Kidney (tissue), 13 donors: ENCODE measurements at regions not wholly inside any gene's neighbourhood (a gene's known extent, or its start where the extent isn't known, plus 50 kb on each side); places are given as distances from the start of the nearest gene placed in this dataset.

Experiments
- DNase-seq, 5 donors: peaks; one replicate each; pipeline ENCODE4 v3.0.0-alpha.2; 2013 to 2020
- FAIRE-seq: peaks from 2 replicates; lab custom pipeline; 2012; peaks lifted over from hg19 to GRCh38; lab: Jason Lieb, UNC
- H3K27ac ChIP-seq, 2 donors: one replicate each; pipeline ENCODE4 v1.7.0; 2013; ENCODE audit warnings: low read depth in 2 of 2, low read length in 2 of 2, inconsistent platforms in 1 of 2
- H3K27me3 ChIP-seq: one replicate; pipeline ENCODE4 v1.7.1; 2013; ENCODE audit warnings: low read length, inconsistent platforms; ENCODE audit not compliant: control insufficient read depth, insufficient read depth
- H3K36me3 ChIP-seq, 3 donors: one replicate each; pipeline versions ENCODE4 v1.7.0 to v1.7.1; 2013; ENCODE audit warnings: low read length in 3 of 3, control low read depth in 1 of 3, inconsistent platforms in 1 of 3; ENCODE audit not compliant: insufficient read depth in 3 of 3, control insufficient read depth in 2 of 3
- H3K4me1 ChIP-seq, 3 donors: one replicate each; pipeline versions ENCODE4 v1.7.0 to v1.7.1; 2013; ENCODE audit warnings: low read length in 3 of 3, inconsistent platforms in 1 of 3, low read depth in 1 of 3; ENCODE audit not compliant: control insufficient read depth in 2 of 3, insufficient read depth in 2 of 3
- H3K4me3 ChIP-seq, 3 donors: one replicate each; pipeline versions ENCODE4 v1.7.0 to v1.8.1; 2013; ENCODE audit warnings: low read length in 3 of 3, control low read depth in 1 of 3, inconsistent platforms in 1 of 3
- H3K9ac ChIP-seq, 3 donors: one replicate each; pipeline versions ENCODE4 v1.7.0 to v1.7.1; 2013; ENCODE audit warnings: low read length in 3 of 3, control low read depth in 1 of 3, inconsistent platforms in 1 of 3
- H3K9me3 ChIP-seq, 3 donors: one replicate each; pipeline versions ENCODE4 v1.7.0 to v1.7.1; 2013; ENCODE audit warnings: low read length in 3 of 3, control low read depth in 1 of 3, inconsistent platforms in 1 of 3; ENCODE audit not compliant: control insufficient read depth in 2 of 3, insufficient read depth in 1 of 3
- intact Hi-C: fragments of 100-400 bp; cut with DNase I; formaldehyde crosslinking; loops from one replicate; pipeline ENCODE4 v1.11.1; 2022
- TF ChIP-seq, protein P1 (sequence below): IDR thresholded peaks from 3 replicates; pipeline ENCODE4 v1.5.1; 2012; ENCODE audit warnings: mild to moderate bottlenecking, moderate library complexity, borderline replicate concordance; ENCODE audit not compliant: insufficient read depth; ENCODE audit errors: extremely low read depth
- donor health status: control.
- donor health status: control.
- donor health status: control.
- donor health status: control.
- donor health status: control.
- donor health status: DM: yes; HTN: yes; CAD: no.
- donor health status: Normal renal cell carcinoma (clear cell type).

DNA sequence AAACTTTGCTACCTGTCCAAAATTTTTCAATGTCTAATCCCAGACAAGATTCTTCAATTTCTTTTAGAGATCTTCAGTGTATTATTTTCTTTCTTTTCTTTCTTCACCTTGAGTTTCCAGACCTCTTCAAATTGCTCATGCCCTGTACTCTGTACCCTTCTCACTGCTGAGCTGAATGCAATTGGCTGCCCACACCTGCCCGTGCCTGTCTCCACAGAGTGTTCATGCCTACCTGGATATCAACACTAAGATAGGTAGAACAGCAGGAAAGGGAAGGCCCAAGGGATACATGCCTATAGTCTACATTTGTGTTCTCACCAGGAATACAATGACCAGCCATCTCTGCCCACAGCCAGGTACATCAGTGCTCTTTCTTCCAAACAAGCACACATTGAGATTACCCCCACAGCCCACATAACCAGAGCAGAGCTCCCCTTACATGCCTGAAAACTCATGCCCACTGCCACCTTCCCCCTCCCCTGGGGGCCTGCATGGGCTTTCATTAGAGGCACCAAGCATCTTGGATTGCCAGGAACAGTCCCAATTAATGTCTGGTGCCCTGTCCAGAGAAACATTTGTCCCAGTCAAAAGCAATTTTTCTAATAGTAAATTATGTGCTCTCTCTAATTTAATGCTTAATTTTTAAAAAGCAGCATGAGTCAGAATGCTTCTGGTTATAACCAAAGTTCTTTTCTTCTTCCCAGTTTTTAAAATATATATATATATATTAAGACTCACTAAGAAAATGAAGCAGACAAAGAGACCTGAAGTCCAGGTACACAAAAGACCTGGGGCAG lies 134.9 kb upstream of the SLC14A2 start:
- Histone ChIP-seq H3K4me3 (no peak overlapping the region), H3K4me1 (no peaks in the 10 kb centered on the region), H3K9me3 (no peaks in the 10 kb centered on the region), H3K9ac (no peak overlapping the region), H3K36me3 (no peaks in the 10 kb centered on the region), H3K27ac (no peak overlapping the region), H3K27me3 (no peaks in the 10 kb centered on the region)
- intact Hi-C loops: no loop called here
- no peak for DNase-seq
- TF ChIP-seq, protein P1, sequence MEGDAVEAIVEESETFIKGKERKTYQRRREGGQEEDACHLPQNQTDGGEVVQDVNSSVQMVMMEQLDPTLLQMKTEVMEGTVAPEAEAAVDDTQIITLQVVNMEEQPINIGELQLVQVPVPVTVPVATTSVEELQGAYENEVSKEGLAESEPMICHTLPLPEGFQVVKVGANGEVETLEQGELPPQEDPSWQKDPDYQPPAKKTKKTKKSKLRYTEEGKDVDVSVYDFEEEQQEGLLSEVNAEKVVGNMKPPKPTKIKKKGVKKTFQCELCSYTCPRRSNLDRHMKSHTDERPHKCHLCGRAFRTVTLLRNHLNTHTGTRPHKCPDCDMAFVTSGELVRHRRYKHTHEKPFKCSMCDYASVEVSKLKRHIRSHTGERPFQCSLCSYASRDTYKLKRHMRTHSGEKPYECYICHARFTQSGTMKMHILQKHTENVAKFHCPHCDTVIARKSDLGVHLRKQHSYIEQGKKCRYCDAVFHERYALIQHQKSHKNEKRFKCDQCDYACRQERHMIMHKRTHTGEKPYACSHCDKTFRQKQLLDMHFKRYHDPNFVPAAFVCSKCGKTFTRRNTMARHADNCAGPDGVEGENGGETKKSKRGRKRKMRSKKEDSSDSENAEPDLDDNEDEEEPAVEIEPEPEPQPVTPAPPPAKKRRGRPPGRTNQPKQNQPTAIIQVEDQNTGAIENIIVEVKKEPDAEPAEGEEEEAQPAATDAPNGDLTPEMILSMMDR: no peak
- FAIRE-seq: no peak

DNA sequence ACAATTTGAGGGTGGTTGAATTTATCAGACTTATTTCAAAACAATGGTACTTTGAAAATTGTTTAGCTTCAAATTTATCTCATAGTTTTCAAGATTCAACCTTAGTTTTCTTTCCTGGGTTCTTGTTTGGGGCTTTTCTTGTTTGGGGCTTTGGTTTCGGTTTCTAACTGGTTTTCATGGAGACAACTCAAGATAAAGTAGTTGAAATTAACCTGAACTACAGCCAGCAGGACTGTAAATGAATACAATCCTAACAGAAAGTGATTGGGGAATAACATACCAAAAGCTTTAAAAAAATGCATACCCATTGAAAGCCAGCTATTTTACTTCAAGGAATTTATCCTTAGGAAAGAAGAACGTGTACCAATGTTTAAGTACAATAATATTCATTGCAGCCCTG lies 133.5 kb upstream of the SLC14A2 start:
- Histone ChIP-seq H3K4me1 (no peaks in the 10 kb centered on the region), H3K9ac (no peak overlapping the region), H3K4me3 (no peak overlapping the region), H3K27me3 (no peaks in the 10 kb centered on the region), H3K27ac (no peak overlapping the region), H3K36me3 (no peaks in the 10 kb centered on the region), H3K9me3 (no peaks in the 10 kb centered on the region)
- no peak for FAIRE-seq
- TF ChIP-seq, protein P1: no peak
- DNase-seq: no peak
- intact Hi-C loops: no loop called here

DNA sequence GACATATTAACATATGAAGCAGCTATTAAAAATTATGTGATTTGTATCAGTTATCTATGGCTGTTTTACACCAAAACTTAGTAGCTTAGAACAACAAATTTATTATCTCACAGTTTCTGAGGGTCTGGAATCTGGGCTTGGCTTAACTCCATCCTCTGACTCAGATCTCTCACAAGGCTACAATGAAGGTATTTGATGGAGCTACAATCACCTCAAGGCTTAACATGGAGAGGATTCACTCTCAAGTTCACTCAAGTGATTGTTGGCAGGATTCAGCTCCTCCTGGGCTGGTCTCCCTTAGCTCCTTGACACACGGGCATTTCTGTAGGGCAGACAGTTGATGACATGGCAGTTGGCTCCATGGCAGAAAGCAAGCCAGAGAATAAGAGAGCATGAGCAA lies 133.0 kb upstream of the SLC14A2 start:
- intact Hi-C loops: no loop called here
- Histone ChIP-seq H3K4me1 (no peaks in the 10 kb centered on the region), H3K9me3 (no peaks in the 10 kb centered on the region), H3K36me3 (no peaks in the 10 kb centered on the region), H3K27ac (no peak overlapping the region), H3K4me3 (no peak overlapping the region), H3K9ac (no peak overlapping the region), H3K27me3 (no peaks in the 10 kb centered on the region)
- FAIRE-seq (no peak), DNase-seq (no peak)
- TF ChIP-seq, protein P1: no peak

DNA sequence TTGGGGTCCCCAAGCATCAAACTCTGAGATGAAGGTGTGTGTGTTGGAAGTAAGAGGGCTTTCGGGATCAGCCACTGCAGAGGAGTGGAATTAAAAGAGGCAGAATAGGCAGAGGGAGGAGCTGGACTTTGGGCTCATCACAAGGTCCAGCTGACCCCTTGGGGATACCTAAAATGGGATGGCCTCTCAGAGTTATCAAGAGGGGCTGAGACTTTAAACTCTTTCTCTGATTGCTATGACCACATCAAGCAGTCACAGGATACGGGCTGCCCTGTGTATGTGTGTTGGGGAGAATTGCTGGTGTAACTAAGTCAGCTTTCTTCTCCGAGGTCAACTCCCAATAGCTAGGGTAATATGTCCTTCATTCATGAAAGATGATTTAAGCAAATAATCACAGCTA lies 127.7 kb upstream of the SLC14A2 start:
- TF ChIP-seq, protein P1: no peak
- Histone ChIP-seq H3K9me3 (no peaks in the 10 kb centered on the region), H3K4me3 (no peak overlapping the region), H3K27me3 (no peaks in the 10 kb centered on the region), H3K4me1 (no peaks in the 10 kb centered on the region), H3K9ac (no peak overlapping the region), H3K27ac (no peak overlapping the region), H3K36me3 (no peaks in the 10 kb centered on the region)
- no peak for FAIRE-seq
- DNase-seq: no peak
- intact Hi-C loops: no loop called here
